Mesendoderm (in vitro differentiated cells): ENCODE measurements at regions not wholly inside any gene's neighbourhood (a gene's known extent, or its start where the extent isn't known, plus 50 kb on each side); places are given as distances from the start of the nearest gene placed in this dataset.
A peak's percentile ranks its signal among the peaks of the same experiment; 100 is the strongest.

Experiments used
- DNase-seq: peaks from one replicate; pipeline ENCODE4 v3.0.0; 2013
- H2AK5ac ChIP-seq: 2 replicates; pipeline ENCODE4 v1.6.1; 2013; ENCODE audit warnings: low read length, inconsistent platforms
- H2BK120ac ChIP-seq: 2 replicates; pipeline ENCODE4 v1.6.1; 2013; ENCODE audit warnings: low read depth, mild to moderate bottlenecking, low read length, moderate library complexity, mixed read lengths
- H2BK15ac ChIP-seq: replicated peaks from 2 replicates; pipeline ENCODE4 v1.6.1; 2013; ENCODE audit warnings: low read depth, mild to moderate bottlenecking, moderate library complexity
- H2BK5ac ChIP-seq: 2 replicates; pipeline ENCODE4 v1.6.1; 2013; ENCODE audit warnings: low read length, inconsistent platforms
- H3K18ac ChIP-seq: 2 replicates; pipeline ENCODE4 v1.6.1; 2013; ENCODE audit warnings: mild to moderate bottlenecking, low read length, mixed read lengths
- H3K23ac ChIP-seq: one replicate; pipeline ENCODE4 v1.6.1; 2013; ENCODE audit warnings: low read length
- H3K27ac ChIP-seq: 2 replicates; pipeline ENCODE4 v1.5.1; 2013; ENCODE audit warnings: low read depth, mild to moderate bottlenecking, inconsistent platforms, low read length, moderate library complexity
- H3K27me3 ChIP-seq: 2 replicates; pipeline ENCODE4 v1.6.1; 2013; ENCODE audit warnings: low read length, control low read depth, mild to moderate bottlenecking, inconsistent platforms; ENCODE audit not compliant: insufficient read depth, poor library complexity
- H3K36me3 ChIP-seq: 2 replicates; pipeline ENCODE4 v1.6.1; 2013; ENCODE audit warnings: low read length, inconsistent platforms; ENCODE audit not compliant: control insufficient read depth, insufficient read depth
- H3K4ac ChIP-seq: one replicate; pipeline ENCODE4 v1.6.1; 2013; ENCODE audit warnings: low read depth, mild to moderate bottlenecking, low read length, moderate library complexity
- H3K4me1 ChIP-seq: 2 replicates; pipeline ENCODE4 v1.6.1; 2013; ENCODE audit warnings: low read depth, low read length, inconsistent platforms; ENCODE audit not compliant: control insufficient read depth
- H3K4me2 ChIP-seq: 2 replicates; pipeline ENCODE4 v1.6.1; 2013; ENCODE audit warnings: low read length
- H3K4me3 ChIP-seq: 2 replicates; pipeline ENCODE4 v1.5.1; 2013; ENCODE audit warnings: mild to moderate bottlenecking, low read length
- H3K56ac ChIP-seq: one replicate; pipeline ENCODE4 v1.6.1; 2013; ENCODE audit warnings: low read length
- H3K79me1 ChIP-seq: 2 replicates; pipeline ENCODE4 v1.6.1; 2013; ENCODE audit warnings: low read length, inconsistent platforms
- H3K79me2 ChIP-seq: 2 replicates; pipeline ENCODE4 v1.6.1; 2013; ENCODE audit warnings: mild to moderate bottlenecking, low read length; ENCODE audit not compliant: control insufficient read depth, insufficient read depth
- H3K9ac ChIP-seq: 2 replicates; pipeline ENCODE4 v1.6.1; 2013; ENCODE audit warnings: low read length, inconsistent platforms
- H4K5ac ChIP-seq: one replicate; pipeline ENCODE4 v1.6.1; 2013; ENCODE audit warnings: low read length
- H4K8ac ChIP-seq: one replicate; pipeline ENCODE4 v1.6.1; 2013; ENCODE audit warnings: low read depth, mild to moderate bottlenecking, control low read depth, low read length, moderate library complexity
- WGBS: extraction: QIAGEN DNeasy Blood & Tissue Kit; methylation state at CpG from one replicate; pipeline ENCODE4 v1.1.7; 2013; ENCODE audit warnings: low lambda C conversion rate, missing lambda C conversion rate; ENCODE audit not compliant: insufficient coverage; ENCODE audit errors: extremely low coverage; 5-methylcytosine and 5-hydroxymethylcytosine counted together

GRCh38 chr5:98163796-98164493 is 609.5 kb upstream of the RGMB start:
- Histone ChIP-seq H3K79me2 (no peaks in the 10 kb centered on the region), H3K9ac (no peak overlapping the region), H3K36me3 (no peaks in the 10 kb centered on the region), H4K5ac (no peak overlapping the region), H3K27ac (no peak overlapping the region), H3K4me1 (no peaks in the 10 kb centered on the region), H3K18ac (no peak overlapping the region), H3K27me3 (no peaks in the 10 kb centered on the region), H2BK5ac (no peak overlapping the region), H3K23ac (no peak overlapping the region), H2BK120ac (no peak overlapping the region), H3K4ac (no peak overlapping the region), H2BK15ac (no peak overlapping the region), H3K4me3 (no peak overlapping the region), H3K4me2 (no peak overlapping the region), H2AK5ac (no peak overlapping the region), H3K56ac (no peak overlapping the region), H3K79me1 (no peaks in the 10 kb centered on the region), H4K8ac (no peak overlapping the region)
- DNase-seq: no peak
- WGBS: no CpG with 5 or more reads among the region's 4 CpGs

- Histone ChIP-seq H3K27ac (no peak overlapping the region), H3K23ac (no peak overlapping the region)
- WGBS: no CpG with 5 or more reads among the region's 2 CpGs
These were observed 604.6 kb upstream of the RGMB start for GRCh38 chr5:98168871-98169270.

GRCh38 chr5:98170994-98171393 is 602.5 kb upstream of the RGMB start:
- Histone ChIP-seq H3K79me2 (no peaks in the 10 kb centered on the region), H2BK120ac (no peak overlapping the region)
- no CpG with 5 or more reads among the region's 5 CpGs for WGBS

More at GRCh38 chr5:98168871-98169270, 604.6 kb upstream of the RGMB start:
- no peak overlapping the region for H4K8ac ChIP-seq
- H3K4me1 ChIP-seq: no peaks in the 10 kb centered on the region
- no peak overlapping the region for H3K4me2 ChIP-seq
- no peaks in the 10 kb centered on the region for H3K36me3 ChIP-seq
- no peak overlapping the region for H3K4me3 ChIP-seq
- H2AK5ac ChIP-seq: no peak overlapping the region
- no peaks in the 10 kb centered on the region for H3K79me2 ChIP-seq
- H3K9ac ChIP-seq: no peak overlapping the region
- no peak overlapping the region for H2BK5ac ChIP-seq
- no peaks in the 10 kb centered on the region for H3K27me3 ChIP-seq
- H3K79me1 ChIP-seq: no peaks in the 10 kb centered on the region
- no peak overlapping the region for H3K56ac ChIP-seq
- no peak overlapping the region for H3K4ac ChIP-seq
- no peak overlapping the region for H4K5ac ChIP-seq
- no peak overlapping the region for H2BK15ac ChIP-seq
- H2BK120ac ChIP-seq: no peak overlapping the region
- no peak overlapping the region for H3K18ac ChIP-seq
- DNase-seq: no peak

GRCh38 chr5:98173334-98173733 is 600.1 kb upstream of the RGMB start:
- H3K4me1 ChIP-seq: no peaks in the 10 kb centered on the region
- no peak overlapping the region for H3K23ac ChIP-seq
- H3K4me2 ChIP-seq: no peak overlapping the region
- H3K4me3 ChIP-seq: no peak overlapping the region
- no peak overlapping the region for H3K56ac ChIP-seq
- no peaks in the 10 kb centered on the region for H3K79me1 ChIP-seq
- no peak overlapping the region for H2BK5ac ChIP-seq
- no peaks in the 10 kb centered on the region for H3K36me3 ChIP-seq
- H3K27ac ChIP-seq: no peak overlapping the region
- H2AK5ac ChIP-seq: no peak overlapping the region
- H2BK15ac ChIP-seq: no peak overlapping the region
- no peak overlapping the region for H3K4ac ChIP-seq
- H3K18ac ChIP-seq: no peak overlapping the region
- H3K27me3 ChIP-seq: no peaks in the 10 kb centered on the region
- no peak for DNase-seq
- no peak overlapping the region for H2BK120ac ChIP-seq
- no peak overlapping the region for H4K5ac ChIP-seq
- no peaks in the 10 kb centered on the region for H3K79me2 ChIP-seq
- H3K9ac ChIP-seq: no peak overlapping the region
- H4K8ac ChIP-seq: no peak overlapping the region

More at GRCh38 chr5:98170994-98171393, 602.5 kb upstream of the RGMB start:
- H3K9ac ChIP-seq: no peak overlapping the region
- H3K56ac ChIP-seq: no peak overlapping the region
- no peak overlapping the region for H2AK5ac ChIP-seq
- no peak overlapping the region for H3K18ac ChIP-seq
- H3K27me3 ChIP-seq: no peaks in the 10 kb centered on the region
- H3K4me2 ChIP-seq: no peak overlapping the region
- H3K27ac ChIP-seq: no peak overlapping the region
- no peak overlapping the region for H3K23ac ChIP-seq
- no peak overlapping the region for H3K4me3 ChIP-seq
- H3K79me1 ChIP-seq: no peaks in the 10 kb centered on the region
- no peak overlapping the region for H4K8ac ChIP-seq
- peak; percentile 42 for DNase-seq
- H3K4me1 ChIP-seq: no peaks in the 10 kb centered on the region
- no peaks in the 10 kb centered on the region for H3K36me3 ChIP-seq
- no peak overlapping the region for H2BK5ac ChIP-seq
- H4K5ac ChIP-seq: no peak overlapping the region
- H3K4ac ChIP-seq: no peak overlapping the region
- no peak overlapping the region for H2BK15ac ChIP-seq

GRCh38 chr5:98175474-98175873 is 598.0 kb upstream of the RGMB start:
- Histone ChIP-seq H3K4me3 (no peak overlapping the region), H4K5ac (no peak overlapping the region), H3K79me1 (no peaks in the 10 kb centered on the region), H3K36me3 (no peaks in the 10 kb centered on the region), H3K4me2 (no peak overlapping the region), H3K27me3 (no peaks in the 10 kb centered on the region), H3K4ac (no peak overlapping the region), H2BK15ac (no peak overlapping the region), H3K27ac (no peak overlapping the region), H3K23ac (no peak overlapping the region), H3K56ac (no peak overlapping the region), H3K79me2 (no peaks in the 10 kb centered on the region), H3K4me1 (no peaks in the 10 kb centered on the region), H2BK5ac (no peak overlapping the region), H2BK120ac (no peak overlapping the region), H4K8ac (no peak overlapping the region), H2AK5ac (no peak overlapping the region), H3K18ac (no peak overlapping the region), H3K9ac (no peak overlapping the region)
- DNase-seq: no peak
